ENCODE measurements at regions not wholly inside any gene's neighbourhood (a gene's known extent, or its start where the extent isn't known, plus 50 kb on each side); places are given as distances from the start of the nearest gene placed in this dataset.

- Histone ChIP-seq H3K4me2 (ENCODE audit: low read depth, low read length, poor library complexity, severe bottlenecking) (no peak overlapping the region), H3K9me2 (replicated peaks; ENCODE audit: insufficient read depth, low read length) (no peaks in the 10 kb centered on the region), H3K27me3 (ENCODE audit: low read length) (0 out of 2 replicates have a peak, but pooled peaks cover 6% of the 10 kb centered on the region), H2AFZ (ENCODE audit: low read depth, low read length, severe bottlenecking) (no peak overlapping the region), H3K9me3 (ENCODE audit: insufficient read depth, low read length) (no peaks in the 10 kb centered on the region), H4K20me1 (ENCODE audit: low read depth, low read length) (no peaks in the 10 kb centered on the region), H3K27ac (ENCODE audit: low read depth, low read length) (no peak overlapping the region), H3F3A (ENCODE audit: insufficient read depth) (no peaks in the 10 kb centered on the region), H3K79me2 (ENCODE audit: insufficient read depth, low read length) (no peaks in the 10 kb centered on the region), H3K9ac (ENCODE audit: low read length) (no peak overlapping the region), H3K4me3 (ENCODE audit: insufficient read depth, low read length, poor library complexity, severe bottlenecking) (no peak overlapping the region), H3K36me3 (ENCODE audit: low read length) (no peaks in the 10 kb centered on the region)
- TF ChIP-seq CTCF (IDR thresholded peaks at IDR 0.05; ENCODE audit: insufficient read depth, low read length, poor library complexity, severe bottlenecking) (no peak), EZH2phosphoT487 (conservative IDR thresholded peaks at IDR 0.05; ENCODE audit: low read length) (no peak)
These were observed 96.2 kb upstream of the SIM2 start for GRCh38 chr21:36602735-36603134.

GRCh38 chr21:36603221-36603620 is 95.7 kb upstream of the SIM2 start:
- H4K20me1 ChIP-seq (ENCODE audit: low read depth, low read length): no peaks in the 10 kb centered on the region
- H3K27ac ChIP-seq (ENCODE audit: low read depth, low read length): no peak overlapping the region
- no peaks in the 10 kb centered on the region for H3F3A ChIP-seq (ENCODE audit: insufficient read depth)
- no peak overlapping the region for H3K4me3 ChIP-seq (ENCODE audit: insufficient read depth, low read length, poor library complexity, severe bottlenecking)
- no peak overlapping the region for H2AFZ ChIP-seq (ENCODE audit: low read depth, low read length, severe bottlenecking)
- no peaks in the 10 kb centered on the region for H3K36me3 ChIP-seq (ENCODE audit: low read length)
- H3K9me3 ChIP-seq (ENCODE audit: insufficient read depth, low read length): no peaks in the 10 kb centered on the region
- TF ChIP-seq CTCF (IDR thresholded peaks at IDR 0.05; ENCODE audit: insufficient read depth, low read length, poor library complexity, severe bottlenecking) (no peak), EZH2phosphoT487 (conservative IDR thresholded peaks at IDR 0.05; ENCODE audit: low read length) (no peak)
- no peak overlapping the region for H3K4me2 ChIP-seq (ENCODE audit: low read depth, low read length, poor library complexity, severe bottlenecking)
- H3K79me2 ChIP-seq (ENCODE audit: insufficient read depth, low read length): no peaks in the 10 kb centered on the region
- H3K9me2 ChIP-seq (replicated peaks; ENCODE audit: insufficient read depth, low read length): no peaks in the 10 kb centered on the region
- 0 out of 2 replicates have a peak, but pooled peaks cover 6% of the 10 kb centered on the region for H3K27me3 ChIP-seq (ENCODE audit: low read length)
- H3K9ac ChIP-seq (ENCODE audit: low read length): no peak overlapping the region

GRCh38 chr21:36605426-36605825 is 93.5 kb upstream of the SIM2 start:
- H3K79me2 ChIP-seq (ENCODE audit: insufficient read depth, low read length): no peaks in the 10 kb centered on the region
- no peaks in the 10 kb centered on the region for H3K36me3 ChIP-seq (ENCODE audit: low read length)
- no peak overlapping the region for H3K4me2 ChIP-seq (ENCODE audit: low read depth, low read length, poor library complexity, severe bottlenecking)
- no peaks in the 10 kb centered on the region for H3K9me2 ChIP-seq (replicated peaks; ENCODE audit: insufficient read depth, low read length)
- H3K4me3 ChIP-seq (ENCODE audit: insufficient read depth, low read length, poor library complexity, severe bottlenecking): no peak overlapping the region
- no peak for TF ChIP-seq EZH2phosphoT487 (conservative IDR thresholded peaks at IDR 0.05; ENCODE audit: low read length)
- no peak for TF ChIP-seq CTCF (IDR thresholded peaks at IDR 0.05; ENCODE audit: insufficient read depth, low read length, poor library complexity, severe bottlenecking)
- no peak overlapping the region for H3K27ac ChIP-seq (ENCODE audit: low read depth, low read length)
- H4K20me1 ChIP-seq (ENCODE audit: low read depth, low read length): no peaks in the 10 kb centered on the region
- H3K27me3 ChIP-seq (ENCODE audit: low read length): no peaks in the 10 kb centered on the region
- no peaks in the 10 kb centered on the region for H3K9me3 ChIP-seq (ENCODE audit: insufficient read depth, low read length)
- no peak overlapping the region for H2AFZ ChIP-seq (ENCODE audit: low read depth, low read length, severe bottlenecking)
- no peak overlapping the region for H3K9ac ChIP-seq (ENCODE audit: low read length)
- no peaks in the 10 kb centered on the region for H3F3A ChIP-seq (ENCODE audit: insufficient read depth)
